Stimulated activated CD8-positive, alpha-beta memory T cell treated with anti-CD3 and anti-CD28 coated beads, Interleukin-4, amount 100 ng/mL, for 1 hour (primary cell): ENCODE measurements at regions not wholly inside any gene's neighbourhood (a gene's known extent, or its start where the extent isn't known, plus 50 kb on each side); places are given as distances from the start of the nearest gene placed in this dataset.
"Not testable (repeated sequence)": the region's sequence is repeated elsewhere in the genome, so short reads cannot be mapped to it uniquely, and the experiment has no call there.

Source experiments
- DNase-seq, 2 donors: peaks; one replicate each; pipeline ENCODE4 v3.0.0-alpha.2; 2020; ENCODE audit warnings: low read depth in 2 of 2, low spot score in 1 of 2

DNA sequence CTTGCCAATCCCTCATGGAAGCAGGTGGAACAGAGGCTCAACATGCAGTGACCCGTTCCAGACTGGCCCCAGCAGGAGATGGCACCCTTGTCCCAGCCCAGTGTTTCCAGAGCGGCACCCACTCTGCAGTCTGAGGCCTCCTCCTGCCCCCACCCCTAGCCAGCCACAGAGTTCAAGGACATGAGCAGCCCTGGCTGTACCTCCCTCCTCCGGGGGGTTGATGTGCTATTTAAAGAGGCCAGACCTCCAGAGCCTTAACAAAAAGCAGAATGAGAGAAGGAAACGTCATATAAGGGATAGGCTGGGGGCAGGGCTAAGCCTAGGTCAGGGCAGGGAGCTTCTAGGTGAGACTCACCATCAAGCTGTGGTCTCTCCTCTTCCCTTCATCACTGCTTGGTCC lies 115.7 kb upstream of the NANOS1 start:
- no peak for DNase-seq

DNA sequence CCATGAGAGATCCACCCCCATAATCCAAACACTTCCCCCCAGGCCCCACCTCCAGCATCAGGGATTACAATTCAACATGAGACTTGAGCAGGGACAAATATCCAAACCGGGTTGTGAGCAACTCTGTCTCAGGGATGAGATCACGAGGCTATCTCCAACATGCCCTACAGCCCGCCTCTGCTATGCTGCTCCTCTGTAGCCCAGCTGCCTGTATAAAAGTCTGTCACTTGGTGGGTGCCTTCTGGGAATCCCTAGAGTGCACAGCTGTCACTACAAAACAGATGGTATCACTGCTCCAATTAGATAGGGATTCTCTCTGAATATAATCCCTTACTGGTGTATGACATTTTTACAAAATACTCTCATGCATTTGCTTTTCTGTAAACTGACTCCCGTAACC lies 114.9 kb upstream of the NANOS1 start:
- no peak for DNase-seq

DNA sequence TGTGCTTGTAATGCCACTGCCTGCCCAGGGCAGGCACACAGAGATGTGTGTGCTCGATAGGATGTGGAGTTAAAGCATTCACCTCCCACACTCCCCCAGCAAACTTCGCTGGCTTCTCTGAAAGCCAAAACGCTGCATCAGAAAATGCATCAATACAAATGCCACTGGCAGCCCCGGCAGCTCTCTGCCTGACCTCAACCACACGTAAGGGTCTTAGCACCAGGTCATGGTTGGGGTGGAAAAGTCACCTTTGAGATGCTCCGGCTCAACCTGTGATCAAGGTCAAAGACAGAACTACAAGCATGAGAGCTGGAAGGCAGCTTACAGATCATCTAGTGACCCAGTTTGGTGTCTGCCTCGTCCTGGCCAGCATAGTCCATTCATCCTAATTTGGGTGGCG lies 114.4 kb upstream of the NANOS1 start:
- DNase-seq: no peak

DNA sequence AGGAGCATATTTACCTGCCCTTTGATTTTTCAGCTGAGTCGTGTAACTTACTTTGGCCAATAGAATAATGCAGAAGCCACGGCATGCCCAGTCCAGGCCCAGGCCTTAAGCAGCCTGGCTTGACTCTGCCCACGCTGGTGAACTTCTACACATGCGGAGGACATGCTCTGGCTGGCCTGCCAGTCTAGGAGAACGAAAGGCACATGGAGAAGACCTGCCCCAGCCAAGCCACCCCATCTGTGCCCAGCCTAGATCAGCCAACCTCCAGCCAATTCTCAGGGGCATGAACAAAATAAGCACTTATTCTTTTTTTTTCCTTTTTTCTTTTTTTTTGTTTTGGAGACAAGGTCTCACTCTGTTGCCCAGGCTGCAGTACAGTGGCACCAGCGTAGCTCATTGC lies 112.7 kb upstream of the NANOS1 start:
- DNase-seq: no peak

DNA sequence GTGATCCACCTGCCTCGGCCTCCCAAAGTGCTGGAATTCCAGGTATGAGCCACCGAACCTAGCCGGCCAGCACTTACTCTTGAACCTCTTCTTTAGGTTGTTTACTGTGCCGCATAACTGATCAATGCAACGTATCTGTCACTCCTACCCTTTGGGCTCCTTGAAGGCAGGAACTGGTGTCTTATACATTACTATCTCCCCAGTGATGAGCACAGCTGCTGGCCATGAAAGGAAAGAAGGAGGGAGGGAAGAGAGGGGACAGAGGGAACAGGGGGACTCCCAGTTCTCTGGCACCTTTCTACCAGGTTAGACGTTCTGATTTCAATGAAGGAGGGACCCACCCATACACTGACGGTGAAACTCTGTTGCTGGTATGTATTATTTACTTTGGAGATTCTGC lies 111.8 kb upstream of the NANOS1 start:
- no peak for DNase-seq

DNA sequence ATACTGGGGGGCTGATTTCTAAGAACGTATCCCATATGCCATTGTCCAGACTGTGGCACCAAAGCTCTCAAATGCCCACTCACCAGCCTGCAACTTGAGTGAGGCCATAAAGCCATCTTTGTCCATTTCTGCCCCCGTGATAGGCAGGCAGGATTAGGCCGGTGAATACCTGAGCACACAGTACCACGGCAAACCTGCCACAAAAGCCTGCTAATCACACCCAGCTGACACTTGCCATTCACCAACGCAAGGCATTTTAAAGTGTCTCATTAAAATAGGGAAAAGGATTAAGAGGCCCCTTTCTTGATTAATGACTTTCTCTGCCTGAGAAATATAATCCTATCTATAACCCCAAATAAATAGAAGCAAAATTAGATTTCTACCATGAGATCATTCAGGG lies 111.4 kb upstream of the NANOS1 start:
- no peak for DNase-seq

DNA sequence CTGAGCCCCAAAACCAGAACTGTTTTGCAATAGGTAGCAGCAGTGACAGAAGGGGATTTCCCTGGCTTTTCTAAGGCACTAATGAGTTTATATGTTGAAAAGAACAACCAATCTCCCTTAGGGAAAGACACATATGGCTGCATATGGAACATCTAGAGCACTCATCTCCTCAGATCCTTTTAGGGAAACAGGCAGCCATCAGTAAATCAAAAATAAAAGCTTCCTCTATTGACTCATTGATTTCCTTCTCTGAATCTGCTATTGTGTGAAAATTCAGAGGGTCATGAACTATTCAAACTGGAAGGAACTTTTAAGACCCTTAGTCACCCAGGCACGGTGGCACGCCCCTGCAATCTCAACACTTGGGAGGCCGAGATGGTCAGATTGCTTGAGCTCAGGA lies 110.9 kb upstream of the NANOS1 start:
- DNase-seq: no peak

DNA sequence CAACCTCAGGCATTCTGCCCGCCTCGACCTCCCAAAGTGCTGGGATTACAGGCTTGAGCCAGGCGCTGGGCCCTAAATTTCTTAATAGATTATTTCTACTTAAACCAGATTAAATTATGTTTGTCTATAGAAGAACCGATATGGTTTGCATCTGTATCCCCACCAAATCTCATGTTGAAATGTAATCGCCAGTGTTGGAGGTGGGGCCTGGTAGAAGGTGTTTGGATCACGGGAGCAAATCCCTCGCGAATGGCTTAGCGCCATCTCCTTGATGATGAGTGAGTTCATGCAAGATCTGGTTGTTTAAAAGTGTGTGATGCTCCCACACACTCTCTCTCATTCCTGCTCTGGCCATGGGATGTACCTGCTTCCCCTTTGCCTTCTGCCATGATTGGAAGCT lies 109.3 kb upstream of the NANOS1 start:
- DNase-seq: no peak

DNA sequence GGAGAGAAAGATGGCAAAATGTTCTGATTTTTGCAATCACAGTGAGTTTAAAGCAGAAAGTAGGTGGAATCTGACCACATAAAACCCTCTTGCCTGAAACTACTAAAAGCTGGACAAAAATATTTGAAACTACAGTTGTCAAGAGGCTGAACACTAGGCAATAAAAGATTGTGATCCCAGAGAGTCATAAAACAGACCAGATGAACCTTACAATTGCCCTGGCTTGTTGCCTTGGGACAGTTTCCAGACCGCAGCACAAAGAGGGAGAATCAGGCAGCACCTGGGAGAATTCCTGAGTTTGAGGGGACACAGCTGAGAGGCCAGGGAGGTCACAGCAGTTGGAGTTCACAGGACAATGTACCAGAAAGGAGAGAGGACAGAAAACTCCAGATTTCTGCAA lies 107.3 kb upstream of the NANOS1 start:
- no peak for DNase-seq

DNA sequence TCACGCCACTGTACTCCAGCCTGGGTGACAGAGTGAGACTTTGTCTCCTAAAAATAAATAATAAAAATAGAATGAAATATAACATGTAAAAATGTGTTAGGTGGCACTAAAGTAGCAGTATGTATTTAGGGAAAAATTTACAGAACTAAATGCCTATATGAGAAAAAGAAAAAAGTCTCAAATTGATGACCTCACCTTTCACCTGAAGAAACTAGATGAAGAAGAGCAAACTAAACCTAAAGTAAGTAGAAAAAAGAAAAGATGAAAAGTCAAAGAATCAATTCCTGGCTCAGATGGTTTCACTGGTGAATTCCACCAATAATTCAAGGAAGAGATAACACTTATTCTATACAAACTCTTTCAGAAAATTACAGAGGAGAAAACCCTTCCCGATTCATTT lies 106.5 kb upstream of the NANOS1 start:
- no peak for DNase-seq

DNA sequence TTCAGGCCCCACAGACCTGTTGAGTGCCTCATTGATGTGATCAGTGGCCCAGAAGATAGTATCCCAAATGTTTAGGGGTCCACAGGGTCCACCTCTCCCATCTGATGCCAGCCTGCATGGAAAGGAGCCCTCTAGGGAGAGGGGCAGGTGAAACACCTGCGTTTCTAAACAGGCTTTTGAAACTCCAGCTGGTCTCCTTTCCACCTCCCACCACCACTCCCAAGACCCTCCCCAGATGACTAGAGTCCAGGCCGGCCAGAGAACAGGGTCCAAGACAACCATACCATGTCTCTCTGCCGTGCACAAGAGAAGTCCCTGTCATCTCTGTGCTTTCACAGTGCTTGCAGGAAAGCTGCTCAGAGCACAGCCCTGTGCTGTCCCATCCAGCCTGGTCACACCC lies 105.0 kb upstream of the NANOS1 start:
- no peak for DNase-seq

DNA sequence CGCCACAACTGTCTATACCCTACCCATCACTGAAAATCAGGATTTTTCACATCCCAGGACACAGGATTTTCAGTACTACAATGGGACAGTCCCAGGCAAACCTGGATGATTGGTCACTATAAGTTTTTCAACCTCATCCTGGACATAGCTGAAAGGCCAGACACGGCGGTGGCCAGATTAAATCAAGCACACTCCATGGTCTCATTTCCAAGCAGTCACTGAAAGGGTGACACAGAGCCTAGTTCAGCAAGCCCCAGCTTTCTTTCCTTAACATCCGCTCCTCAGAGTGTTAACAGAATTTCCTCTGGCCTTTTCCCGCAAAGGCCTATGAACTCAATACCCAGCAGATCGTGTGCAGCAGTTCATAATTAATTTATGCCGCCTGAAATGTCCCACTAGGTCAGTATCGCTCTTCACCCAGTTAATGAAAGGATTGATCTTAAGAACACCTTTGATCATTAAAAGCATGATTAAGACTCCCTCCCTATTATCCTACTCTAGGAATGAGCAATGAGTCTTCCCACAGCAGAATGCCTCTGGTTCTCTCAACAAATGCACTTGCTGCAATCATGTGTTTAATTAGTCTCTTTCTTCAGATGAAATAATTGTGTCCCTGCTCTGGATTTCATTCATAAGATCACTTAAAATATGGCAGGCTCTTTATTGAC lies 104.0 kb upstream of the NANOS1 start:
- DNase-seq: no peak

DNA sequence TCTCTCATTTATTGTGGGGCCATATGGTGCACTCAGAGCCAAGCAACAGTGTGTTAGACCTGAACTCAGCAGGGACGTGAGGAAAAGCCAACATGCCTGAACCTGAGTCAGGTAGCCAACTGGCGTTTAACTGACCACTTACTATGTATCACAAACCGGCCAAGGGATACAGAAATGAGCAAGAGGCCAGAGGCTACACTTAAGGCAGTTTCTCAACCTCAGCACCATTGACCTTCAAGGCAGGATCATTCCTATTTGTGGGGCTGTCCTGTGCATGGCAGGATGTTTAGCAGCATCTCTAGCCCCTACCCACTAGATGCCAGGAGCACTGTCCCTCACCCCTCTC lies 103.5 kb upstream of the NANOS1 start:
- DNase-seq: no peak

DNA sequence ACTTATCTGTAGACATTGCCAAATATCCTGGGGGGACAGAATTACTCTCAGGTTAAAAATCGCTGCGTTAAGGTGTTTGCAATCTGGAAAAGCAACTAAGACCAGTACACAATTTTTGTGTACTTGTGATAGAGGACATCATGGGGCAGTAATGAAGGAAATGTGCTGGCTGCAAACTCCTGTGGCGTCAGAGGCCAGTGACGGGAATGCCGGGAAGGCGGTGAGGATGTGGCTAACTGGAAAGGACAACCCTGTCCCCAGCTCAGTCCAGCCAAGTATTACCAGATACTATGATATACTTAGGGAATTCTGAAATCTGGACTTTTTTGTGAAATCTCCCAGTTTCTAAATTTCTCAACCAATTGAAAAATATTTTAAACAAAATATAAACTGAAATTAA lies 103.1 kb upstream of the NANOS1 start:
- no peak for DNase-seq

DNA sequence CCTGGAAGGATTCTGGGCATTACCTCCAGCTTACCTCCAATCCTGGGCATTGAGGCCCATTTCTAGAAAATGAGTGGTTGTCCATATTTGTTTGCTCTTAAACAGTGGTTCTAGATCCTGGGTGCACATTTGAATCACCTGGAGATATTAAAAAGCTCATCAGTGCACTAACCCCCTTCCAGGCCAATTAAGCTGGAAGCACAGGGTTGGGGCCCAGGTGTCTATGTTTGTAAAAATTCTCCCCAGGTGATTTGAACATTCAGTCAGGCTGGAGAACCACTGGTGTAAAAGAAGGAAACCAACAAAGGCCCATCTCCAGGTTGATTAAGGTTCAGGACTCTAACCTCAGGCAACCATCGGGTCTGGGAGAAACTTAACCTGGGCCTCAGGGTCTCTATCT lies 102.6 kb upstream of the NANOS1 start:
- DNase-seq: no peak

DNA sequence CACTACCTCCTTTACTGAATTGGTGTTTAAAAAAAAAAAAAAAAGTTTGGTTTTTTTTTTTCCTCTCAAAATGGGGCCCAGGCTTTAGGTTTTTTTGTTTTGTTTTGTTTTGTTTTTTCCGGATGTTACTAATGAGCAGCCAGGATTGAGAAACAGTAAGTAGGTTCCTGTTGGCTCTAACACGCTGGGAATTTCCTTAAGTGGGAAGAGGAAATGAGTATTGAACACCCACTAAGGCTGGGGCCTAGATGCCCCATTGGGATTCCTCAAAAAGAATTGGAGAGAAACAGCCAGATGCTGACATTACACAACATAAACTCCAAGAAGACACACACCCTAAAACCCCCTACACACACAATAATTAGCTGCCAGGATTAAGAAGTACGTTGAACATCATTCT lies 102.2 kb upstream of the NANOS1 start:
- DNase-seq: no peak

DNA sequence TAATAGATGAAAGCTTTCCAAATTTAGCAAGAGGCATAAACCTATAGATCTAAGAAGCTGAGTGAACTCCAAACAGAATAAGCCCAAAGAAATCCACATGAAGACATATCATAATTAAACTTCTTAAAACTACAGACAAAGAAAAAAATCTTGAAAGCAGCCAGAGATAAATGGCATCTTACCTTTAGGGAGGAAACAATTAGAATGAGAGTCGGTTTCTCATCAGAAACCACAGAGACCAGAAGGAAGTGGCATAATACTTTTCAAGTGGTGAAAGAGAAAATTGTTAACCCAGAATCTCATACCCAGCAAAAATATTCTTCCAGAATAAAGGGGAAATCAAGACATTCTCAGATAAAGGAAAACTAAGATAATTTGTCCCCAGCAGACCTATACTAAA lies 98.9 kb upstream of the NANOS1 start:
- no peak for DNase-seq

DNA sequence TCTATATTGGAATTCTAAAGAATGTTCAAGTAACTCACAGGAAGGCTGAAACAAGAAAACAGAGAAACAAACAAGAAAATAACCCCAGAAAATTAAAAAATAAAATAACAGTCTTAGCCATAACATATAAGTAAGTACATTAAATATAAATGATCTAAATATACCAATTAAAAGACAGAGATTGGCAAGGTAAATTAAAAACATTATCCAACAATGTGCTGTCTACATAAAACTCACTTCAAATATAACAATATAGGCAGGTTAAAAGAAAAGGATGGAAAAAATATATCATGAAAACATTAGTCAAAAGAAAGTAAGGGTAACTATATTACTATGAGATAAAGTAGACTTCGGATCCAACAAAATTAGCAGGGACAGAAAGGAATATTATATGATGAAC lies 98.1 kb upstream of the NANOS1 start:
- no peak for DNase-seq

DNA sequence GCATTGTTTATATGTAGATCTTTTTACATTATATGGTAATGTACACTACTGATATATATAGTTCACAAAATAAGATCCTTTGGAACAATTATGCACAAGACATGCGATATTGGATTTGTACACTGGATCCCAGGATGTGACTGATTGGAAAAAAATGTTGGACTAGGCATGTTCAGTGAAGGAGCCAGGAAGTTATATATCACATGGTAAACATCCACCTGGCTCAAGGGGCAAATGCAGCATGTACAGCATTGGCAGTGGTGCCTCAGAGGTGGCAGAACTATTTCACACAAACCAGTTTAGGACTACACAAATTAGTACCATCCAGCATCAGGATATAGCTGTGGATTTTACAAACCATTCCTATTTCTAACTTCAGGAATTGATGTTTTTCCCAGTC lies 97.4 kb upstream of the NANOS1 start:
- not testable (repeated sequence) for DNase-seq

DNA sequence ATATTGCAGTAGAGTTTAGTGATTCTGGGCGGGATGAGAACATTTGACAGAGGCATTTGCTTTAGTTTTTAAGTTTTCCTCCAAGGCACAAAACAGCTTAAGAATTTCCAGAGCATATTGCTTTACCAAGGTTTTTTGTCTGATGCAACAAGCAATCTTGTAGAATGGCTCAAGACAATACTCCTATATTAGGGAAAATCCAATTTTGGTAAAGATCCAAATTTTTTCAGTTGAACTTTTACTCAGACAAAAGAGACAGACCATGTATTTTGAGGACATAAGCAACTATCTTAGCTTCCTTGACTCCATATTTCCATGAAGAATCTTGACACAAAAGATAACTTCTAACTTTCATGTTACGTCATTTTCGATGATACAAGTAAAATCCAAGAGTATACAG lies 92.3 kb upstream of the NANOS1 start:
- DNase-seq: no peak

DNA sequence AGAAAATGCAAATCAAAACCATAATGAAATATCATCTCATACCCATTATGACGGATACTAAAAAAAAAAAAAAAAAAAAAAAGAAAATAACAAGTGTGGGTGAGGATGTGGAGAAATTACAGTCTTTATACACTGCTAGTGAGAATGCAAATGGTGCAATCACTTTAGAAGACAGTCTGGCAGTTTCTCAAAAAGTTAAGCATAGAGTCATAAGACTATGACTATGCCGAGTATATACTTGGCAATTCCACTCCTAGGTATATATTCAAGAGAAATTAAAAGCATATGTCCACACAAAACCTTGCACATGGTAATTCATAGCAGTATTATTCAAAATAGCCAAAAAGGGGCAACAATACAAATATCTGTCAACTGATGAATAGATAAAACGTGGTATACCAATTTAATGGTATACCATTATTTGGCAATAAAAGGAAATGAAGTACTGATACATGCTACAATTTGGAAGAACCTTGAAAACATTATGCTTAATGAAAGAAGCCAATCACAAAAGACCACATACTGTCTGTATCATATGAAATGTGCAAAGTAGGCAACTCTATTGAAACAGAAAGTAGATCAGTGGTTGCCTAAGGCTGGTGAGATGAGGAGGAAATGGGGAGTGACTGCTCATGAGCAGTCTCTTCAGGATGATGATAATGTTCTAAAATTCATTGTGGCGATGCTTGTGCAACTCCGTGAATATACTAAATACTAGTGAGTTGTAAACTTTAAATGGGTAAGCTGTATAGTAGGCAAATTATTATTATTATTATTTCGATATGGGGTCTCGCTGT lies 90.1 kb upstream of the NANOS1 start:
- no peak for DNase-seq

DNA sequence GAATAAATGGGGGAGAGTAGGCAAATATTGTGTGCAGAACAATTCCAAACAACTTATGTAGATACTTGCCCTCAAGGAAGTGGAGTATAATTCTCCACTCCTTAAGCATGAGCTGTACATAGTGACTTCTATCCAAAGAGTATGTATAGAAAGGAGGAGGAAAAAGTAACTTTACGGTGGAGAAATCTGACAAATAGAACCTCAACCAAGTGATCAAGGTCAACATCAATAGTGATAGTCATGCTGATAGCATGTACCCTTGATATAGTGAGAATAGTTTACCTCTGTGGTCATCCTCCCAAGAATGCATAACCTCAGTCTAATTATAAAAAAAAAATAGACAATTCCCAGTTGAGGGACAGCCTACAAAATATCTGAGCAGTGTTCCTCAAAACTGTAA lies 89.1 kb upstream of the NANOS1 start:
- no peak for DNase-seq

DNA sequence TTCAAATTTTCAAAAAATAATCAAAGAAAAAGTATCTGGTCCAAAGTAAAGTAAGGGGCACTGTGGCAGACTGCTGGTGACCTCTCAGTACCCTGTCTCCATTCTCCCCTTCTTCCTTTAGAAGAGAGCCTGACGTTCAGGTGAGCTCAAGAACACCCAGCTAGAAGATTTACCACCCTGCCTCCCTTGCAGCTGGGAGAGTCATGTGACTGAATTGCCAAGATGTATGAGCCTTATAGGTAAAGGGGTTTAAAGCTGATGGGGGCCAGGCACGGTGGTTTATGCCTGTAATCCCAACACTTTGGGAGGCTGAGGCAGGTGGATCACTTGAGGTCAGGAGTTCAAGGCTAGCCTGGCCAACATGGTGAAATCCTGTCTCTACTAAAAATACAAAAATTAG lies 86.3 kb upstream of the NANOS1 start:
- no peak for DNase-seq
